WTC11 (cell line): ENCODE measurements at regions not wholly inside any gene's neighbourhood (a gene's known extent, or its start where the extent isn't known, plus 50 kb on each side); places are given as distances from the start of the nearest gene placed in this dataset.

Source experiments
- ATAC-seq: fragments of 200-7000 bp; cut with Tn5 transposase; 2 replicates; pipeline ENCODE4 v1.10.0; 2021; ENCODE audit warnings: mild to moderate bottlenecking, moderate library complexity
- CTCF ChIA-PET: fragments of 300-600 bp; sonication (Branson Sonifier 250); formaldehyde crosslinking; loops from one replicate; lab custom pipeline; 2021; ENCODE audit warnings: antibody characterized with exemption; lab: Charles Lee
- POLR2A ChIA-PET: fragments of 350-600 bp; sonication (Branson Sonifier 250); formaldehyde crosslinking; loops from one replicate; lab custom pipeline; 2021; ENCODE audit warnings: antibody characterized with exemption; lab: Charles Lee
- DNase-seq: peaks from one replicate; pipeline ENCODE4 v3.0.0; 2021; ENCODE audit warnings: low spot score
- H3K27ac Mint-ChIP-seq: 2 replicates; pipeline ENCODE4 v1.8.0; 2021; ENCODE audit warnings: mixed read lengths
- H3K27me3 Mint-ChIP-seq: 2 replicates; pipeline ENCODE4 v1.8.0; 2021; ENCODE audit warnings: low read depth, mild to moderate bottlenecking, moderate library complexity, mixed read lengths
- H3K36me3 Mint-ChIP-seq: 2 replicates; pipeline ENCODE4 v1.8.0; 2021; ENCODE audit warnings: mixed read lengths
- H3K4me1 Mint-ChIP-seq: 2 replicates; pipeline ENCODE4 v1.8.0; 2022; ENCODE audit warnings: mixed read lengths
- H3K4me3 Mint-ChIP-seq: 2 replicates; pipeline ENCODE4 v1.8.0; 2021; ENCODE audit warnings: mild to moderate bottlenecking, moderate library complexity, mixed read lengths
- H3K9me3 Mint-ChIP-seq: 2 replicates; pipeline ENCODE4 v1.8.0; 2021; ENCODE audit warnings: mixed read lengths
- ATF1 ChIP-seq: sonication (generic); formaldehyde crosslinking; IDR thresholded peaks from 2 replicates; pipeline ENCODE4 v1.8.1; 2023; ENCODE audit warnings: mild to moderate bottlenecking, moderate library complexity, missing genetic modification reagents
- CREB1 ChIP-seq: sonication (generic); formaldehyde crosslinking; IDR thresholded peaks from 2 replicates; pipeline ENCODE4 v1.8.0; 2023; ENCODE audit warnings: mild to moderate bottlenecking, missing genetic modification reagents
- EMX1 ChIP-seq: fragments of 250-450 bp; sonication (Bioruptor Pico); IDR thresholded peaks from 2 replicates; pipeline ENCODE4 v1.8.0; 2021; ENCODE audit warnings: mild to moderate bottlenecking
- GABPB1 ChIP-seq: sonication (generic); formaldehyde crosslinking; IDR thresholded peaks from 2 replicates; pipeline ENCODE4 v1.8.1; 2023; ENCODE audit warnings: mild to moderate bottlenecking, missing genetic modification reagents
- IRF2 ChIP-seq: sonication (generic); formaldehyde crosslinking; IDR thresholded peaks from 2 replicates; pipeline ENCODE4 v1.8.0; 2022; ENCODE audit warnings: low read depth, missing genetic modification reagents, borderline replicate concordance
- JAZF1 ChIP-seq: fragments of 250-450 bp; sonication (Bioruptor Pico); IDR thresholded peaks from 2 replicates; pipeline ENCODE4 v1.9.0; 2021; ENCODE audit warnings: moderate library complexity, mild to moderate bottlenecking, inconsistent platforms
- NFATC4 ChIP-seq: fragments of 250-450 bp; sonication (Bioruptor Pico); IDR thresholded peaks from 2 replicates; pipeline ENCODE4 v1.9.0; 2021; ENCODE audit warnings: mild to moderate bottlenecking
- NFYB ChIP-seq: sonication (generic); formaldehyde crosslinking; conservative IDR thresholded peaks from 2 replicates; pipeline ENCODE4 v1.8.0; 2022; ENCODE audit warnings: low read depth, missing genetic modification reagents
- NR1H2 ChIP-seq: sonication (generic); formaldehyde crosslinking; IDR thresholded peaks from 2 replicates; pipeline ENCODE4 v1.9.0; 2021; ENCODE audit warnings: mild to moderate bottlenecking, moderate library complexity, missing genetic modification reagents
- RORB ChIP-seq: fragments of 250-450 bp; sonication (Bioruptor Pico); IDR thresholded peaks from 2 replicates; pipeline ENCODE4 v1.9.0; 2021; ENCODE audit warnings: mild to moderate bottlenecking
- SMAD4 ChIP-seq: sonication (generic); formaldehyde crosslinking; IDR thresholded peaks from 2 replicates; pipeline ENCODE4 v1.8.0; 2022; ENCODE audit warnings: mild to moderate bottlenecking, missing genetic modification reagents
- TCF7 ChIP-seq: sonication (generic); formaldehyde crosslinking; IDR thresholded peaks from 2 replicates; pipeline ENCODE4 v1.8.0; 2022; ENCODE audit warnings: mild to moderate bottlenecking, low read depth, missing genetic modification reagents, moderate library complexity
- TP53 ChIP-seq: sonication (generic); formaldehyde crosslinking; IDR thresholded peaks from 2 replicates; pipeline ENCODE4 v1.8.1; 2023; ENCODE audit warnings: mild to moderate bottlenecking, missing genetic modification reagents
- ZNF317 ChIP-seq: sonication (generic); formaldehyde crosslinking; IDR thresholded peaks from 2 replicates; pipeline ENCODE4 v1.8.1; 2023; ENCODE audit warnings: low read depth, mild to moderate bottlenecking, moderate library complexity, missing genetic modification reagents, borderline replicate concordance
- TF ChIP-seq, protein P1 (sequence below): sonication (generic); formaldehyde crosslinking; IDR thresholded peaks from 2 replicates; pipeline ENCODE4 v1.8.1; 2023; ENCODE audit warnings: mild to moderate bottlenecking, missing genetic modification reagents
- TF ChIP-seq, protein P2 (sequence below): sonication (generic); formaldehyde crosslinking; IDR thresholded peaks from 2 replicates; pipeline ENCODE4 v1.8.0; 2023; ENCODE audit warnings: mild to moderate bottlenecking, missing genetic modification reagents
- TF ChIP-seq, protein P3 (sequence below): fragments of 250-450 bp; sonication (Bioruptor Pico); conservative IDR thresholded peaks from 2 replicates; pipeline ENCODE4 v1.9.0; 2021; ENCODE audit warnings: mild to moderate bottlenecking
- TF ChIP-seq, protein P4 (sequence below): sonication (generic); formaldehyde crosslinking; IDR thresholded peaks from 2 replicates; pipeline ENCODE4 v1.8.0; 2022; ENCODE audit warnings: mild to moderate bottlenecking, missing genetic modification reagents
- TF ChIP-seq, protein P5 (sequence below): sonication (generic); formaldehyde crosslinking; IDR thresholded peaks from 2 replicates; pipeline ENCODE4 v1.8.1; 2023; ENCODE audit warnings: mild to moderate bottlenecking, moderate library complexity, missing genetic modification reagents

DNA sequence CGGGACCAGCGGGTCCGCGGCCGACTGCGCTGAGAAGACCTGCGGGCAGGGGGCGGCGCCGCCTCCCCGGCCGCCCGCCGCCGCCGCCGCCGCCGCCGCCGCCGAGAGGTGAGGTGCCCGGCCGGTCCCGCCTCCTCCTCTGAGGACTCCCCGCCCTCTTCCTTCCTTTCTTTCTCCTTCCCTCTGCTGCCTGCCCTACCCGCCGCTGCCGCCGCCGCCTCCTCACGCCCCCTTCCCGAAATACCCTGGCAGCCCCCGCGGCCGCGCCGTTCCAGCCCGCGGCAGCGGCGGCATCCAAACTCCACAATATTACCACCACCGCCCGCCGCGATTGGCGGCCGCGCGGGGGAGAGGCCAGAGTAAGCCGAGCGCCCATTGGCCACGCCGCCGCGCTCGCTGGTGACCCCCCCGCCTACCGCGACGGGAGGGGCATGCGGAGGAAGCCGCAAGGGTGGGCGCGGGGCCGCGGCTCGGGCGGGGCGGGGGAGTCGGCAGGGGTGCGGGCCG lies 61.8 kb upstream of the ANKRD28 start:
- POLR2A ChIA-PET: no interaction called here

DNA sequence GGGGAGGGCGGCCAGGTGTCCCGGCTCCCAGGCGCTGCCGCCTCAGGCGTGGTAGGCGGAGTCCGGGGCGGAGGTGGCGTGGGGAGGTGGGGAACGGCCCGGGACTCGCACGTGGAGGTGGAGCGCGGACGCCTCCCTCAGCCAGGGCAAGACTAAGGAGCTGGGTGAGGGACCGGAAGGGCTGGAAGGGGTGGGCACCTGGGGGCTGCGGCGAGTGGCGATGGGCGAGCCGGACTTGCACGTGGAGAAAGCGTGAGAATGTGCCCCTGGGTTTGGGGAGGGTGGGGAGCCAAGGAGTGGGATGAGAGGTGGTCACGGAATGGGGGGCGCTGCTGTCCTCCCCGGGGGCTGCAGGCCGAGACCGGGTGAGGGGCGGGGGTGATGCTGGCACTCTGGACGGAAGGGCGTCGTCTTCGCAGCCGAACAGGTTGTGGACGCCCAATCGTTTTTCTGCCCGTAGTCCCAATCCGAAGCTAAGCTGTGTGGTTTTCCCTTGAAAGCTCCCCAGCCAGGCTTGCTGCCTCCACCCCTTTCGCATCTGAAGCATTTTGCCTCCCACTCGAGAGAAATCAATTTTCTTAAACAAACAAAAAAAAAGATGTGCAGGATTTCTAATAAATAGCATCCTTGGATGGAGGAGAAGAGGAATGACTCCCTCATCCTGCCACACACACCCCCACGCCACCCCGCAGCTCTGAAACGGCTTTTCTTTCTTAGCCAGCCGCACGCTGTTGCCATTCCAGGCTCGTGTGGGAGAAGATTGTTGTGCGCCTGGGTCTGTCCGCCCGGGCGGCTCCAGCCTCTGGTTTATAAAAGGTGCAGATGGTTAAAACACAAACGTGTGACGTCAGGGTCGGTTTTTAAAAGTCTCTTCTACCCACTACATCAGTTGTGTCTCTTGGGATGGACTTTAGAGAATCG lies 62.5 kb upstream of the ANKRD28 start:
- Mint-ChIP-seq H3K4me3 (peak overlapping the region; percentile 80), H3K27me3 (no peaks in the 10 kb centered on the region; the same call in 1 of the 2 replicates), H3K9me3 (peaks cover 6% of the 10 kb centered on the region; the same call in 1 of the 2 replicates), H3K4me1 (peaks cover 38% of the 10 kb centered on the region), H3K36me3 (peaks cover 8% of the 10 kb centered on the region), H3K27ac (peak overlapping the region; percentile 80)
- ChIA-PET CTCF (interaction anchor here (0.8 to 1.0 kb wide), 2 partner anchors 114 to 259 kb away, joined by 3 read pairs; partner anchors contain the start of genes BTD and HACL1), POLR2A (interaction anchor here (0.5 to 1.5 kb wide), 2 partner anchors 34 to 220 kb away, joined by 5 to 6 read pairs; no protein-coding TSS in a partner anchor)
- ATAC-seq (peak; percentile 67), DNase-seq (peak; percentile 68)
- TF ChIP-seq GABPB1 (CRISPR knock-in tag): no peak; the same call in 1 of the 2 replicates
- no peak for TF ChIP-seq JAZF1
- TF ChIP-seq, protein P1, sequence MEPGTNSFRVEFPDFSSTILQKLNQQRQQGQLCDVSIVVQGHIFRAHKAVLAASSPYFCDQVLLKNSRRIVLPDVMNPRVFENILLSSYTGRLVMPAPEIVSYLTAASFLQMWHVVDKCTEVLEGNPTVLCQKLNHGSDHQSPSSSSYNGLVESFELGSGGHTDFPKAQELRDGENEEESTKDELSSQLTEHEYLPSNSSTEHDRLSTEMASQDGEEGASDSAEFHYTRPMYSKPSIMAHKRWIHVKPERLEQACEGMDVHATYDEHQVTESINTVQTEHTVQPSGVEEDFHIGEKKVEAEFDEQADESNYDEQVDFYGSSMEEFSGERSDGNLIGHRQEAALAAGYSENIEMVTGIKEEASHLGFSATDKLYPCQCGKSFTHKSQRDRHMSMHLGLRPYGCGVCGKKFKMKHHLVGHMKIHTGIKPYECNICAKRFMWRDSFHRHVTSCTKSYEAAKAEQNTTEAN (CRISPR knock-in tag): peak; percentile 77
- no peak for TF ChIP-seq RORB
- TF ChIP-seq NFATC4 (CRISPR knock-in tag): no peak
- TF ChIP-seq ATF1 (CRISPR knock-in tag): no peak
- TF ChIP-seq IRF2 (CRISPR knock-in tag): no peak
- TF ChIP-seq TP53 (CRISPR knock-in tag): peak; percentile 89
- TF ChIP-seq TCF7 (CRISPR knock-in tag): 0 out of 2 replicates have a peak, but pooled peaks have one; percentile 64
- no peak for TF ChIP-seq EMX1 (CRISPR knock-in tag)
- no peak for TF ChIP-seq SMAD4
- TF ChIP-seq NR1H2: peak; percentile 77; the same call in 1 of the 2 replicates
- TF ChIP-seq ZNF317 (CRISPR knock-in tag): no peak

More for the DNA sequence above, 61.8 kb upstream of the ANKRD28 start:
- H3K36me3 Mint-ChIP-seq: peaks cover 5% of the 10 kb centered on the region
- TF ChIP-seq, protein P2, sequence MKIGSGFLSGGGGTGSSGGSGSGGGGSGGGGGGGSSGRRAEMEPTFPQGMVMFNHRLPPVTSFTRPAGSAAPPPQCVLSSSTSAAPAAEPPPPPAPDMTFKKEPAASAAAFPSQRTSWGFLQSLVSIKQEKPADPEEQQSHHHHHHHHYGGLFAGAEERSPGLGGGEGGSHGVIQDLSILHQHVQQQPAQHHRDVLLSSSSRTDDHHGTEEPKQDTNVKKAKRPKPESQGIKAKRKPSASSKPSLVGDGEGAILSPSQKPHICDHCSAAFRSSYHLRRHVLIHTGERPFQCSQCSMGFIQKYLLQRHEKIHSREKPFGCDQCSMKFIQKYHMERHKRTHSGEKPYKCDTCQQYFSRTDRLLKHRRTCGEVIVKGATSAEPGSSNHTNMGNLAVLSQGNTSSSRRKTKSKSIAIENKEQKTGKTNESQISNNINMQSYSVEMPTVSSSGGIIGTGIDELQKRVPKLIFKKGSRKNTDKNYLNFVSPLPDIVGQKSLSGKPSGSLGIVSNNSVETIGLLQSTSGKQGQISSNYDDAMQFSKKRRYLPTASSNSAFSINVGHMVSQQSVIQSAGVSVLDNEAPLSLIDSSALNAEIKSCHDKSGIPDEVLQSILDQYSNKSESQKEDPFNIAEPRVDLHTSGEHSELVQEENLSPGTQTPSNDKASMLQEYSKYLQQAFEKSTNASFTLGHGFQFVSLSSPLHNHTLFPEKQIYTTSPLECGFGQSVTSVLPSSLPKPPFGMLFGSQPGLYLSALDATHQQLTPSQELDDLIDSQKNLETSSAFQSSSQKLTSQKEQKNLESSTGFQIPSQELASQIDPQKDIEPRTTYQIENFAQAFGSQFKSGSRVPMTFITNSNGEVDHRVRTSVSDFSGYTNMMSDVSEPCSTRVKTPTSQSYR: no peak
- TF ChIP-seq NFYB (CRISPR knock-in tag) (peak; percentile 65), IRF2 (CRISPR knock-in tag) (no peak), RORB (no peak), CREB1 (CRISPR knock-in tag) (no peak), EMX1 (CRISPR knock-in tag) (no peak)
- TF ChIP-seq, protein P3, sequence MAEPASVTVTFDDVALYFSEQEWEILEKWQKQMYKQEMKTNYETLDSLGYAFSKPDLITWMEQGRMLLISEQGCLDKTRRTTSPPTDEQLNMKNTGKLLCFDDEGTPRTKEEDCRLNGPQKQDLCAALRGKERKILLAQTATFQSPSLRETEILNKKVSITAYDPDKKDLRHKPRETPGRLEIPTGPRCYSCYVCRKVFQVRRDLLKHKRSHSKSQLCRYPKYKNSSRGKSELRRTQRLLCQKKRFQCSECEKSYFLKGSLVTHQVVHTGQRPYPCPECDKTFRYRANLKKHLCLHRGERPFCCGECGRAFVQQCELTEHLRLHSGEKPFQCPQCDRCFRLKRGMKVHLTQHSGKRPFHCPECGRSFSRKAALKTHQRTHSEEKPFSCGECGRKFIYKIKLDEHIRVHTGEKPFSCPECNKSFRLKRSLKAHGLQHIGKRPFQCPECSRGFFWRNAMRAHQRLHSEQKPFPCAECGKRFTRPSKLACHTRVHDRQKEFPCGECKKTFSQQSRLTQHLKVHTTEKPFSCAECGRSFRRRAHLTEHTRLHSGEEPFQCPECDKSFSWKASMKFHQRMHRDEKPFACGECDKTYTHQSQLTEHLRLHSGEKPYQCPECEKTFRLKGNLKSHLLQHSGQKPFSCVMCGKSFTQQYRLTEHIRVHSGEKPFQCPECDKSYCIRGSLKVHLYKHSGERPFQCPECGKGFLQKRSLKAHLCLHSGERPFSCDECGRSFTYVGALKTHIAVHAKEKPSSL: no peak
- TF ChIP-seq, protein P4, sequence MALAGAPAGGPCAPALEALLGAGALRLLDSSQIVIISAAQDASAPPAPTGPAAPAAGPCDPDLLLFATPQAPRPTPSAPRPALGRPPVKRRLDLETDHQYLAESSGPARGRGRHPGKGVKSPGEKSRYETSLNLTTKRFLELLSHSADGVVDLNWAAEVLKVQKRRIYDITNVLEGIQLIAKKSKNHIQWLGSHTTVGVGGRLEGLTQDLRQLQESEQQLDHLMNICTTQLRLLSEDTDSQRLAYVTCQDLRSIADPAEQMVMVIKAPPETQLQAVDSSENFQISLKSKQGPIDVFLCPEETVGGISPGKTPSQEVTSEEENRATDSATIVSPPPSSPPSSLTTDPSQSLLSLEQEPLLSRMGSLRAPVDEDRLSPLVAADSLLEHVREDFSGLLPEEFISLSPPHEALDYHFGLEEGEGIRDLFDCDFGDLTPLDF: no peak
- TF ChIP-seq, protein P5, sequence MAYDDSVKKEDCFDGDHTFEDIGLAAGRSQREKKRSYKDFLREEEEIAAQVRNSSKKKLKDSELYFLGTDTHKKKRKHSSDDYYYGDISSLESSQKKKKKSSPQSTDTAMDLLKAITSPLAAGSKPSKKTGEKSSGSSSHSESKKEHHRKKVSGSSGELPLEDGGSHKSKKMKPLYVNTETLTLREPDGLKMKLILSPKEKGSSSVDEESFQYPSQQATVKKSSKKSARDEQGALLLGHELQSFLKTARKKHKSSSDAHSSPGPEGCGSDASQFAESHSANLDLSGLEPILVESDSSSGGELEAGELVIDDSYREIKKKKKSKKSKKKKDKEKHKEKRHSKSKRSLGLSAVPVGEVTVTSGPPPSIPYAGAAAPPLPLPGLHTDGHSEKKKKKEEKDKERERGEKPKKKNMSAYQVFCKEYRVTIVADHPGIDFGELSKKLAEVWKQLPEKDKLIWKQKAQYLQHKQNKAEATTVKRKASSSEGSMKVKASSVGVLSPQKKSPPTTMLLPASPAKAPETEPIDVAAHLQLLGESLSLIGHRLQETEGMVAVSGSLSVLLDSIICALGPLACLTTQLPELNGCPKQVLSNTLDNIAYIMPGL (CRISPR knock-in tag): peak; percentile 18; the same call in 1 of the 2 replicates
- H3K4me3 Mint-ChIP-seq: peak overlapping the region; percentile 91
- no peaks in the 10 kb centered on the region for H3K9me3 Mint-ChIP-seq
- no peaks in the 10 kb centered on the region; the same call in 1 of the 2 replicates for H3K27me3 Mint-ChIP-seq
- peaks cover 38% of the 10 kb centered on the region for H3K4me1 Mint-ChIP-seq
- DNase-seq (peak; percentile 79), ATAC-seq (peak; percentile 77)
- H3K27ac Mint-ChIP-seq: peak overlapping the region; percentile 89
- CTCF ChIA-PET: no interaction called here
